Endothelial cell (in vitro differentiated cells): ENCODE measurements at regions not wholly inside any gene's neighbourhood (a gene's known extent, or its start where the extent isn't known, plus 50 kb on each side); places are given as distances from the start of the nearest gene placed in this dataset.
A peak's percentile ranks its signal among the peaks of the same experiment; 100 is the strongest.
"Not testable (repeated sequence)": the region's sequence is repeated elsewhere in the genome, so short reads cannot be mapped to it uniquely, and the experiment has no call there.

Experiments used
- DNase-seq: peaks from one replicate; pipeline ENCODE4 v3.0.0; 2021; ENCODE audit warnings: low spot score
- H3K27ac Mint-ChIP-seq: one replicate; pipeline ENCODE4 v1.8.0; 2021; ENCODE audit warnings: mixed read lengths, inconsistent platforms; ENCODE audit not compliant: unreplicated experiment
- H3K27me3 Mint-ChIP-seq: one replicate; pipeline ENCODE4 v1.8.0; 2021; ENCODE audit warnings: mild to moderate bottlenecking, moderate library complexity, mixed read lengths, inconsistent platforms; ENCODE audit not compliant: unreplicated experiment
- H3K36me3 Mint-ChIP-seq: one replicate; pipeline ENCODE4 v1.8.0; 2021; ENCODE audit warnings: mild to moderate bottlenecking, low read depth, mixed read lengths, inconsistent platforms; ENCODE audit not compliant: unreplicated experiment
- H3K4me1 Mint-ChIP-seq: one replicate; pipeline ENCODE4 v1.8.0; 2021; ENCODE audit warnings: mild to moderate bottlenecking, mixed read lengths, inconsistent platforms; ENCODE audit not compliant: unreplicated experiment
- H3K4me3 Mint-ChIP-seq: one replicate; pipeline ENCODE4 v1.8.0; 2021; ENCODE audit warnings: mild to moderate bottlenecking, mixed read lengths, inconsistent platforms; ENCODE audit not compliant: unreplicated experiment
- H3K9me3 Mint-ChIP-seq: one replicate; pipeline ENCODE4 v1.8.0; 2021; ENCODE audit warnings: mixed read lengths, inconsistent platforms; ENCODE audit not compliant: unreplicated experiment
- CTCF ChIP-seq: fragments of 200-600 bp; sonication (generic); IDR thresholded peaks from one replicate; pipeline ENCODE4 v1.5.0; 2021; ENCODE audit warnings: antibody characterized with exemption; ENCODE audit not compliant: unreplicated experiment

- peaks cover 18% of the 10 kb centered on the region for H3K4me1 Mint-ChIP-seq
- peaks cover 8% of the 10 kb centered on the region for H3K27me3 Mint-ChIP-seq
- no peak for DNase-seq
- no peak for TF ChIP-seq CTCF
- no peaks in the 10 kb centered on the region for H3K36me3 Mint-ChIP-seq
- H3K27ac Mint-ChIP-seq: no peak overlapping the region
- H3K9me3 Mint-ChIP-seq: no peaks in the 10 kb centered on the region
- H3K4me3 Mint-ChIP-seq: no peak overlapping the region
These were observed 73.5 kb upstream of the GJB6 start for GRCh38 chr13:20305587-20305986.

- DNase-seq, H3K27me3 Mint-ChIP-seq, H3K9me3 Mint-ChIP-seq, H3K27ac Mint-ChIP-seq, H3K4me3 Mint-ChIP-seq, H3K36me3 Mint-ChIP-seq: not testable (repeated sequence)
- H3K4me1 Mint-ChIP-seq: peaks cover 18% of the 10 kb centered on the region
These were observed 71.9 kb upstream of the GJB6 start for GRCh38 chr13:20304061-20304460.

- TF ChIP-seq CTCF: no peak
- H3K27ac Mint-ChIP-seq: no peak overlapping the region
- H3K9me3 Mint-ChIP-seq: no peaks in the 10 kb centered on the region
- H3K4me1 Mint-ChIP-seq: peaks cover 19% of the 10 kb centered on the region
- no peak overlapping the region for H3K4me3 Mint-ChIP-seq
- H3K36me3 Mint-ChIP-seq: no peaks in the 10 kb centered on the region
- DNase-seq: no peak
- peaks cover 8% of the 10 kb centered on the region for H3K27me3 Mint-ChIP-seq
These were observed 71.5 kb upstream of the GJB6 start for GRCh38 chr13:20303636-20304035.

- peak; percentile 23 for DNase-seq
- peak overlapping the region; percentile 80 for H3K4me3 Mint-ChIP-seq
These were observed 69.4 kb upstream of the GJB6 start for GRCh38 chr13:20301403-20302071.

GRCh38 chr13:20301015-20301402, 68.9 kb upstream of the GJB6 start:
- H3K27me3 Mint-ChIP-seq: peaks cover 8% of the 10 kb centered on the region
- no peaks in the 10 kb centered on the region for H3K36me3 Mint-ChIP-seq
- H3K9me3 Mint-ChIP-seq: no peaks in the 10 kb centered on the region
- TF ChIP-seq CTCF: no peak
- no peak overlapping the region for H3K27ac Mint-ChIP-seq
- H3K4me1 Mint-ChIP-seq: peaks cover 17% of the 10 kb centered on the region
- H3K4me3 Mint-ChIP-seq: peak overlapping the region; percentile 50
- DNase-seq: no peak

More at GRCh38 chr13:20301403-20302071, 69.4 kb upstream of the GJB6 start:
- Mint-ChIP-seq H3K27me3 (peaks cover 8% of the 10 kb centered on the region), H3K27ac (no peak overlapping the region), H3K9me3 (no peaks in the 10 kb centered on the region), H3K4me1 (peaks cover 22% of the 10 kb centered on the region), H3K36me3 (no peaks in the 10 kb centered on the region)
- no peak for TF ChIP-seq CTCF
